Panc1 (cell line): ENCODE measurements at regions not wholly inside any gene's neighbourhood (a gene's known extent, or its start where the extent isn't known, plus 50 kb on each side); places are given as distances from the start of the nearest gene placed in this dataset.

ENCODE experiments used
- ATAC-seq: fragments of 200-7000 bp; cut with Tn5 transposase; 2 replicates; pipeline ENCODE4 v1.9.1; 2020; ENCODE audit warnings: mild to moderate bottlenecking, moderate library complexity
- BruUV-seq: library from RNA; stranded (reverse); fragments of 400-500 nt; replicated peaks from 2 replicates; lab custom pipeline; 2021; lab: Mats Ljungman, UMichigan
- CTCF ChIA-PET: fragments of 300-600 bp; sonication (Branson Sonifier 250); formaldehyde crosslinking; loops from one replicate; lab custom pipeline; 2022; ENCODE audit warnings: antibody characterized with exemption; lab: Charles Lee
- POLR2A ChIA-PET: fragments of 300-600 bp; sonication (Branson Sonifier 250); formaldehyde crosslinking; loops from one replicate; lab custom pipeline; 2022; ENCODE audit warnings: antibody characterized with exemption; lab: Charles Lee
- DNase-seq: peaks from one replicate; pipeline ENCODE4 v3.0.0-alpha.2; 2010; ENCODE audit warnings: low read depth, low spot score
- H3K27ac ChIP-seq: 2 replicates; pipeline ENCODE4 v1.5.1; 2011; ENCODE audit warnings: mild to moderate bottlenecking, low read length, inconsistent platforms
- H3K27me3 ChIP-seq: fragments of 200-500 bp; sonication (Bioruptor generic); 2 replicates; pipeline ENCODE4 v1.6.0; 2014; ENCODE audit warnings: low read length, inconsistent platforms; ENCODE audit not compliant: control insufficient read depth, insufficient read depth
- H3K36me3 ChIP-seq: fragments of 200-500 bp; sonication (Bioruptor generic); 2 replicates; pipeline ENCODE4 v1.5.1; 2014; ENCODE audit warnings: inconsistent platforms, mild to moderate bottlenecking, low read length, moderate library complexity; ENCODE audit not compliant: control insufficient read depth, insufficient read depth
- H3K4me1 ChIP-seq: 2 replicates; pipeline ENCODE4 v1.5.1; 2011; ENCODE audit warnings: inconsistent platforms, mild to moderate bottlenecking, low read length, moderate library complexity; ENCODE audit not compliant: control insufficient read depth, insufficient read depth
- H3K4me3 ChIP-seq, 2 experiments: 2 replicates each; pipeline ENCODE4 v1.5.1; 2011 to 2012; ENCODE audit warnings: low read depth in 2 of 2, low read length in 2 of 2, mild to moderate bottlenecking in 2 of 2, inconsistent platforms in 1 of 2, moderate library complexity in 1 of 2
- H3K9me3 ChIP-seq: fragments of 200-500 bp; sonication (Bioruptor generic); 2 replicates; pipeline ENCODE4 v1.5.1; 2014; ENCODE audit warnings: low read depth, mild to moderate bottlenecking, inconsistent platforms, low read length, moderate library complexity; ENCODE audit not compliant: control insufficient read depth, insufficient read depth
- CTCF ChIP-seq: fragments of 450-650 bp; IDR thresholded peaks from 2 replicates; pipeline ENCODE4 v1.5.1; 2017; ENCODE audit warnings: mild to moderate bottlenecking
- POLR2AphosphoS5 ChIP-seq: IDR thresholded peaks from 2 replicates; pipeline ENCODE4 v1.6.1; 2012; ENCODE audit warnings: mild to moderate bottlenecking, low read depth, low read length, moderate library complexity
- REST ChIP-seq, 2 experiments: IDR thresholded peaks; 2 replicates each; pipeline ENCODE4 v1.6.1; 2011 to 2012; ENCODE audit warnings: low read depth in 2 of 2, control low read depth in 1 of 2, low read length in 1 of 2, mild to moderate bottlenecking in 1 of 2, moderate library complexity in 1 of 2; ENCODE audit not compliant: insufficient read depth in 1 of 2
- SIN3A ChIP-seq: IDR thresholded peaks from 2 replicates; pipeline ENCODE4 v1.6.1; 2012; ENCODE audit warnings: low read depth, mild to moderate bottlenecking, low read length, moderate library complexity, borderline replicate concordance; ENCODE audit not compliant: insufficient read depth
- TCF7L2 ChIP-seq: IDR thresholded peaks from 2 replicates; pipeline ENCODE4 v1.6.1; 2011; ENCODE audit warnings: mild to moderate bottlenecking, low read depth, low read length, inconsistent platforms
- in situ Hi-C: cut with HindIII; loops from 2 replicates; pipeline ENCODE4 v1.10.0; 2016; ENCODE audit warnings: low sequenced_read_pairs, low pct_unique_long_range_greater_than_20kb
- intact Hi-C: fragments of 100-400 bp; cut with micrococcal nuclease; formaldehyde crosslinking; loops from one replicate; pipeline ENCODE4 v1.10.0; 2022; ENCODE audit not compliant: unreplicated experiment

- Histone ChIP-seq H3K9me3 (no peaks in the 10 kb centered on the region), H3K4me1 (no peaks in the 10 kb centered on the region), H3K36me3 (no peaks in the 10 kb centered on the region), H3K4me3 (no peak overlapping the region), H3K27me3 (no peaks in the 10 kb centered on the region), H3K27ac (no peak overlapping the region)
- BruUV-seq = no TSS peak
- in situ Hi-C loops = no loop called here
- CTCF ChIA-PET = no interaction called here
- POLR2A ChIA-PET = no interaction called here
- ATAC-seq (no peak), DNase-seq (no peak)
- TF ChIP-seq TCF7L2 = no peak
- no peak for TF ChIP-seq POLR2AphosphoS5
- no peak for TF ChIP-seq SIN3A
- TF ChIP-seq REST (IDR thresholded peaks at IDR 0.05; ENCODE audit: insufficient read depth in 1 of 2, low read depth in 2 of 2, low read length in 1 of 2) = no peak
- TF ChIP-seq CTCF = no peak
- intact Hi-C loops = no loop called here
Observed at GRCh38 chr4:37138019-37138653, 106.4 kb upstream of the NWD2 start.

GRCh38 chr4:37138789-37139188 lies 105.8 kb upstream of the NWD2 start:
- no peak for TF ChIP-seq POLR2AphosphoS5
- TF ChIP-seq TCF7L2 = no peak
- no TSS peak for BruUV-seq
- no peak for ATAC-seq
- intact Hi-C loops = no loop called here
- Histone ChIP-seq H3K27me3 (no peaks in the 10 kb centered on the region), H3K36me3 (no peaks in the 10 kb centered on the region), H3K4me3 (no peak overlapping the region), H3K27ac (no peak overlapping the region), H3K9me3 (no peaks in the 10 kb centered on the region), H3K4me1 (no peaks in the 10 kb centered on the region)
- no peak for DNase-seq
- ChIA-PET POLR2A (no interaction called here), CTCF (no interaction called here)
- in situ Hi-C loops = no loop called here

GRCh38 chr4:37139987-37140386 lies 104.6 kb upstream of the NWD2 start:
- BruUV-seq = no TSS peak
- in situ Hi-C loops = no loop called here

More at GRCh38 chr4:37139987-37140386, 104.6 kb upstream of the NWD2 start:
- no peaks in the 10 kb centered on the region for H3K36me3 ChIP-seq
- intact Hi-C loops = no loop called here
- H3K4me3 ChIP-seq = no peak overlapping the region
- no peaks in the 10 kb centered on the region for H3K4me1 ChIP-seq
- DNase-seq (no peak), ATAC-seq (no peak)
- CTCF ChIA-PET = no interaction called here
- H3K27ac ChIP-seq = no peak overlapping the region
- TF ChIP-seq SIN3A (no peak), CTCF (no peak), POLR2AphosphoS5 (no peak), TCF7L2 (no peak)
- no peaks in the 10 kb centered on the region for H3K27me3 ChIP-seq
- no peaks in the 10 kb centered on the region for H3K9me3 ChIP-seq
- POLR2A ChIA-PET = no interaction called here
